ENCODE measurements at regions not wholly inside any gene's neighbourhood (a gene's known extent, or its start where the extent isn't known, plus 50 kb on each side); places are given as distances from the start of the nearest gene placed in this dataset.

DNA sequence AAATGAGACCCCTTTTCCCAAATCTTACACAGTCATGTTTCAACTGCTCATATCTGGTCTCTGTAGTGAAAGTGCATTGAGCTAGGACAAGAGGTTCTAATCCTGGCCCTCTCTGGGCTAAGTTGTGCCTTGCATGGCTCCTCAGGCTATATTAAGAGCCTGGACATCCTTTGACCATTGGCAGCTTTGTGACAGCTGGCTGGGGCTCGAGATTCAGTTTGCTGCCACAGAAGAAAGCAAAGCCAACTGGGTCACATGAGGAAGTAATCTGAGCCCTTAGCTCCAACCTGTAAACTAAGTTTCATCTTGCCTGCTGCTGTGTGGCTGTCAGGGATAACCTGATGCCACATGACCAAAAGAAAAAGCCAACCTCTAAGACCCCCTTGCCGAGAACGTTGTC is 51.8 kb upstream of the JADE1 start:
- TF ChIP-seq ZNF274 (IDR thresholded peaks at IDR 0.05; ENCODE audit: low read depth, low read length) (no peak), YY1 (IDR thresholded peaks at IDR 0.05; ENCODE audit: insufficient read depth, insufficient read length) (no peak), SUZ12 (IDR thresholded peaks at IDR 0.05; ENCODE audit: extremely low read depth, insufficient read depth, insufficient read length) (no peak)

Measured in NT2/D1 (cell line).